ENCODE measurements at regions not wholly inside any gene's neighbourhood (a gene's known extent, or its start where the extent isn't known, plus 50 kb on each side); places are given as distances from the start of the nearest gene placed in this dataset.

DNA sequence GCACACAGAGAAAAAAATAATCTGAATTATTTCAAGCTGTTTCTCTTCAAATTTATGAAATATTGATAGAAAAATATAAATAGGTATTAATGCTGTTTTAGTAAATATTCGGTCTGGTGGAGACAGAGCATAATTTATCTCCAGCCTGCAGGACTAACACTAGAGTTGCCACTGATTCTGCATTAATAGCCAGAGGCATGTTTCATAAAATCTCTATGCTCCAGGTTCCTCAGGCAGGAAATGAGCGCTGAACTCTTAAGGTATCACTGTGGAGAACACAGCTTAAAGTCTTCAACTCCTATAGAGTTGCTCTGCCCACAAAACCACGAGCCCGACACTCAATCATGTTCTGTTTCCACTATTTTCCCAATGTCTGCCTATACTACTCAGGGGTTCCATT is 470.0 kb upstream of the TMPO start:
- Mint-ChIP-seq H3K9me3 (ENCODE audit: low read depth) (peaks cover 11% of the 10 kb centered on the region), H3K36me3 (ENCODE audit: low read depth) (no peaks in the 10 kb centered on the region), H3K27me3 (ENCODE audit: low read depth) (no peaks in the 10 kb centered on the region), H3K4me1 (ENCODE audit: low read depth) (no peaks in the 10 kb centered on the region), H3K27ac (ENCODE audit: unreplicated experiment) (no peak overlapping the region), H3K4me3 (ENCODE audit: unreplicated experiment) (no peak overlapping the region)
- no peak for DNase-seq (ENCODE audit: low spot score)
- TF ChIP-seq, protein P1, sequence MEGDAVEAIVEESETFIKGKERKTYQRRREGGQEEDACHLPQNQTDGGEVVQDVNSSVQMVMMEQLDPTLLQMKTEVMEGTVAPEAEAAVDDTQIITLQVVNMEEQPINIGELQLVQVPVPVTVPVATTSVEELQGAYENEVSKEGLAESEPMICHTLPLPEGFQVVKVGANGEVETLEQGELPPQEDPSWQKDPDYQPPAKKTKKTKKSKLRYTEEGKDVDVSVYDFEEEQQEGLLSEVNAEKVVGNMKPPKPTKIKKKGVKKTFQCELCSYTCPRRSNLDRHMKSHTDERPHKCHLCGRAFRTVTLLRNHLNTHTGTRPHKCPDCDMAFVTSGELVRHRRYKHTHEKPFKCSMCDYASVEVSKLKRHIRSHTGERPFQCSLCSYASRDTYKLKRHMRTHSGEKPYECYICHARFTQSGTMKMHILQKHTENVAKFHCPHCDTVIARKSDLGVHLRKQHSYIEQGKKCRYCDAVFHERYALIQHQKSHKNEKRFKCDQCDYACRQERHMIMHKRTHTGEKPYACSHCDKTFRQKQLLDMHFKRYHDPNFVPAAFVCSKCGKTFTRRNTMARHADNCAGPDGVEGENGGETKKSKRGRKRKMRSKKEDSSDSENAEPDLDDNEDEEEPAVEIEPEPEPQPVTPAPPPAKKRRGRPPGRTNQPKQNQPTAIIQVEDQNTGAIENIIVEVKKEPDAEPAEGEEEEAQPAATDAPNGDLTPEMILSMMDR (IDR thresholded peaks at IDR 0.05) = no peak

DNA sequence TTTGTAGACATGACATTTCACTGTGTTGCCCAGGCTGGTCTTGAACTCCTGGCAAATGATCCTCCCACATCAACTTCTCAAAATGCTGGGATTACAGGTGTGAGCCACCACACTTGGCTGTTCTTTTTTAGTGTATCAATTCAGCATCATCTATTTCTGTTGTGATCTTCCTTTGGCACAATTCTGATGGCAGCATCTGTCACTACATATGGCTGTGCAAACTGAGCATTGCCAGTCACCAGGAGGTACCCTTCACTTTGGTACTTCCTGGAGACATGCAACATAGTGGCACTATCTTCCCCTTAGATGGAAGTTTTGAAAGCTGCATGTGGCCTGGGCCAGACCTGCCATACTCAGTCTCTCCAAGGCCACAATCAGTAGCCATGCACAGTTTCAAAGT is 467.1 kb upstream of the TMPO start:
- DNase-seq (ENCODE audit: low spot score) = no peak
- no peaks in the 10 kb centered on the region for H3K36me3 Mint-ChIP-seq (ENCODE audit: low read depth)
- H3K27ac Mint-ChIP-seq (ENCODE audit: unreplicated experiment) = no peak overlapping the region
- TF ChIP-seq, protein P1 (IDR thresholded peaks at IDR 0.05) = no peak
- H3K4me1 Mint-ChIP-seq (ENCODE audit: low read depth) = no peaks in the 10 kb centered on the region
- no peaks in the 10 kb centered on the region for H3K27me3 Mint-ChIP-seq (ENCODE audit: low read depth)
- no peak overlapping the region for H3K4me3 Mint-ChIP-seq (ENCODE audit: unreplicated experiment)
- H3K9me3 Mint-ChIP-seq (ENCODE audit: low read depth) = no peaks in the 10 kb centered on the region

DNA sequence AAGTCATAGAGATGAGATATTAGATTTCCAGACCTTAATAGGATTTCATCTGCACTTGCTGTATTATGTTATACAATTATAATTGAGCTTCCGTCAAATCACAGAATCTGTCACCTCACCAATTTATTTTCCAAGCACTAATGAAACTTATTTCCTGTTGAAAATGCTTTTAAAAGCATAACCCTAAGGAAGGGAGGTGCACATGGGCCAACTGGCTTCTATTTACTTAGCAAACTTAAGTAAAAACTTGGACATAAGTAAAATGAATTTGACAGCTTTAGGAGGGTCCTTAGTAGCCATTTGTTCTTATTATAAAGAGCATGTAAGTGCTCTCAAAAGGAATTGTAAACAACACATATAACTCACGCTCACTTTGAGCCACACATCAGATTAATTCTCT is 462.2 kb upstream of the TMPO start:
- no peak for DNase-seq (ENCODE audit: low spot score)
- Mint-ChIP-seq H3K4me1 (ENCODE audit: low read depth) (no peaks in the 10 kb centered on the region), H3K36me3 (ENCODE audit: low read depth) (no peaks in the 10 kb centered on the region), H3K4me3 (ENCODE audit: unreplicated experiment) (no peak overlapping the region), H3K9me3 (ENCODE audit: low read depth) (no peaks in the 10 kb centered on the region), H3K27ac (ENCODE audit: unreplicated experiment) (no peak overlapping the region), H3K27me3 (ENCODE audit: low read depth) (no peaks in the 10 kb centered on the region)
- TF ChIP-seq, protein P1 (IDR thresholded peaks at IDR 0.05) = no peak

DNA sequence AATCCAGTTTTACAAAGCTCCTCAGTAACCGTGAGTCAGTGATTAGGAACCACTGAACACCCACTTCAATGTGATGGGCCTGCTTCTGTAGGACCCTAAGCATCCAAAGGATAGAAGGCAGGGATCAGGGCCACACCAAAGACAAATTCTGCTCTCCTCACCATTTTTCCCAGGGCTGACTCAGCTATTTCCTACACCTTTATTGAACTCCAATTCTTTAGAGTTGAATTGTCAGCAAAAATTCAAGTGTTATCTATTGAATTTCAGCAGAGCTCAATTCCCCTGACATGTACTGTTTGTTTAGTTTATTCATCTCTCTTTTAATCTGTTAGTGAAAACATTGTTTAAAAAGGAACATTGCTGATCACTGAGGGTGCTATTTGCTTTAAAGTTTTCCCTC is 457.7 kb upstream of the TMPO start:
- DNase-seq (ENCODE audit: low spot score) = no peak
- Mint-ChIP-seq H3K27me3 (ENCODE audit: low read depth) (peaks cover 2% of the 10 kb centered on the region), H3K9me3 (ENCODE audit: low read depth) (no peaks in the 10 kb centered on the region), H3K4me1 (ENCODE audit: low read depth) (no peaks in the 10 kb centered on the region), H3K4me3 (ENCODE audit: unreplicated experiment) (no peak overlapping the region), H3K36me3 (ENCODE audit: low read depth) (no peaks in the 10 kb centered on the region), H3K27ac (ENCODE audit: unreplicated experiment) (no peak overlapping the region)
- TF ChIP-seq, protein P1 (IDR thresholded peaks at IDR 0.05) = no peak

DNA sequence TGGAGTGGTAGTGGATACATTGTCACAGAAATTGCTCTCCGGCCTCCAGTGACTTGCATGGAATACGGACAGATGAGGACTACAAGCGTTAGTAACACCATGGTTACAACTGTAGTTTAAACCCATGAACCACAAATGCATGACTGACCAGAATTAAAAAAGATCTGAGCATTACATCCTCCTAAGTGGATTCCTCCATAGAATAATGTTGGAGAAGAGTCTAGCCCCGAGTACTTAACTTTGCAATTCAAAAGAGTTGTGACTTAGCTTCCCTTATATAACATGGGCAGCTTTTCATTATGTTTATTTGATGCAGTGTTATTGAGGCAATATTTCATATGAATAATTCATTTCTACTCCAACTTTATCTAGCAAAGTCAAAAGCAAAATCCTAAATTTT is 457.2 kb upstream of the TMPO start:
- Mint-ChIP-seq H3K4me3 (ENCODE audit: unreplicated experiment) (no peak overlapping the region), H3K36me3 (ENCODE audit: low read depth) (no peaks in the 10 kb centered on the region), H3K27ac (ENCODE audit: unreplicated experiment) (no peak overlapping the region), H3K4me1 (ENCODE audit: low read depth) (no peaks in the 10 kb centered on the region), H3K27me3 (ENCODE audit: low read depth) (peaks cover 2% of the 10 kb centered on the region), H3K9me3 (ENCODE audit: low read depth) (no peaks in the 10 kb centered on the region)
- TF ChIP-seq, protein P1 (IDR thresholded peaks at IDR 0.05) = no peak
- DNase-seq (ENCODE audit: low spot score) = no peak
